Esophagus muscularis mucosa (tissue), 3 donors: ENCODE measurements at regions not wholly inside any gene's neighbourhood (a gene's known extent, or its start where the extent isn't known, plus 50 kb on each side); places are given as distances from the start of the nearest gene placed in this dataset.

Experiments used
- POLR2A ChIP-seq: fragments of 450-650 bp; IDR thresholded peaks from one replicate; pipeline ENCODE4 v1.6.1; 2017; ENCODE audit warnings: antibody characterized with exemption, moderate library complexity, mild to moderate bottlenecking, low read depth
- POLR2AphosphoS5 ChIP-seq, 2 donors: sonication (generic); formaldehyde crosslinking; IDR thresholded peaks; one replicate each; pipeline ENCODE4 v1.6.1; 2017; ENCODE audit warnings: antibody characterized with exemption in 2 of 2
- TF ChIP-seq, protein P1 (sequence below), 3 experiments: fragments of 200-600 bp in 2 of 3; fragments of 450-650 bp in 1 of 3; sonication (generic) in 2 of 3; IDR thresholded peaks; one replicate each; pipeline ENCODE4 v1.5.1; 2017 to 2019; ENCODE audit warnings: antibody characterized with exemption in 3 of 3, mild to moderate bottlenecking in 2 of 3, moderate library complexity in 1 of 3

- TF ChIP-seq, protein P1, sequence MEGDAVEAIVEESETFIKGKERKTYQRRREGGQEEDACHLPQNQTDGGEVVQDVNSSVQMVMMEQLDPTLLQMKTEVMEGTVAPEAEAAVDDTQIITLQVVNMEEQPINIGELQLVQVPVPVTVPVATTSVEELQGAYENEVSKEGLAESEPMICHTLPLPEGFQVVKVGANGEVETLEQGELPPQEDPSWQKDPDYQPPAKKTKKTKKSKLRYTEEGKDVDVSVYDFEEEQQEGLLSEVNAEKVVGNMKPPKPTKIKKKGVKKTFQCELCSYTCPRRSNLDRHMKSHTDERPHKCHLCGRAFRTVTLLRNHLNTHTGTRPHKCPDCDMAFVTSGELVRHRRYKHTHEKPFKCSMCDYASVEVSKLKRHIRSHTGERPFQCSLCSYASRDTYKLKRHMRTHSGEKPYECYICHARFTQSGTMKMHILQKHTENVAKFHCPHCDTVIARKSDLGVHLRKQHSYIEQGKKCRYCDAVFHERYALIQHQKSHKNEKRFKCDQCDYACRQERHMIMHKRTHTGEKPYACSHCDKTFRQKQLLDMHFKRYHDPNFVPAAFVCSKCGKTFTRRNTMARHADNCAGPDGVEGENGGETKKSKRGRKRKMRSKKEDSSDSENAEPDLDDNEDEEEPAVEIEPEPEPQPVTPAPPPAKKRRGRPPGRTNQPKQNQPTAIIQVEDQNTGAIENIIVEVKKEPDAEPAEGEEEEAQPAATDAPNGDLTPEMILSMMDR (IDR thresholded peaks at IDR 0.05): no peak
- TF ChIP-seq POLR2AphosphoS5 (IDR thresholded peaks at IDR 0.05): no peak
- no peak for TF ChIP-seq POLR2A
These were observed 120.1 kb upstream of the CCDC28A start for GRCh38 chr6:138653435-138653834.
